Stimulated activated CD8-positive, alpha-beta memory T cell treated with anti-CD3 and anti-CD28 coated beads, Interleukin-4, amount 100 ng/mL, for 48 hours (primary cell): ENCODE measurements at regions not wholly inside any gene's neighbourhood (a gene's known extent, or its start where the extent isn't known, plus 50 kb on each side); places are given as distances from the start of the nearest gene placed in this dataset.
"Not testable (repeated sequence)": the region's sequence is repeated elsewhere in the genome, so short reads cannot be mapped to it uniquely, and the experiment has no call there.

Experiments
- DNase-seq: peaks from one replicate; pipeline ENCODE4 v3.0.0-alpha.2; 2020

GRCh38 chrX:41005445-41005992 lies 79.7 kb upstream of the USP9X start:
- no peak for DNase-seq

GRCh38 chrX:41009850-41010846 lies 75.1 kb upstream of the USP9X start:
- DNase-seq = peak; percentile 40

- DNase-seq = peak; percentile 40
These were observed 70.4 kb upstream of the USP9X start for GRCh38 chrX:41014776-41015360.

- DNase-seq = not testable (repeated sequence)
These were observed 67.5 kb upstream of the USP9X start for GRCh38 chrX:41017785-41018184.

GRCh38 chrX:41018391-41019040 lies 66.7 kb upstream of the USP9X start:
- DNase-seq = not testable (repeated sequence)

GRCh38 chrX:41019041-41019392 lies 66.2 kb upstream of the USP9X start:
- no peak for DNase-seq

GRCh38 chrX:41022566-41022965 lies 62.7 kb upstream of the USP9X start:
- DNase-seq = no peak

GRCh38 chrX:41023098-41023497 lies 62.1 kb upstream of the USP9X start:
- no peak for DNase-seq

- DNase-seq = not testable (repeated sequence)
These were observed 60.9 kb upstream of the USP9X start for GRCh38 chrX:41024335-41024734.

GRCh38 chrX:41024755-41025154 lies 60.5 kb upstream of the USP9X start:
- DNase-seq = no peak

- DNase-seq = no peak
These were observed 59.1 kb upstream of the USP9X start for GRCh38 chrX:41025926-41026701.

GRCh38 chrX:41026702-41027078 lies 58.6 kb upstream of the USP9X start:
- no peak for DNase-seq

- no peak for DNase-seq
These were observed 55.9 kb upstream of the USP9X start for GRCh38 chrX:41029332-41029731.

GRCh38 chrX:41031256-41031967 lies 53.8 kb upstream of the USP9X start:
- no peak for DNase-seq

GRCh38 chrX:41033299-41033698 lies 51.9 kb upstream of the USP9X start:
- no peak for DNase-seq

- DNase-seq = not testable (repeated sequence)
These were observed 50.3 kb upstream of the USP9X start for GRCh38 chrX:41034902-41035301.
